ENCODE measurements at regions not wholly inside any gene's neighbourhood (a gene's known extent, or its start where the extent isn't known, plus 50 kb on each side); places are given as distances from the start of the nearest gene placed in this dataset.
"Not testable (repeated sequence)": the region's sequence is repeated elsewhere in the genome, so short reads cannot be mapped to it uniquely, and the experiment has no call there.

- Histone ChIP-seq H3K27me3 (no peaks in the 10 kb centered on the region), H3K4me1 (no peaks in the 10 kb centered on the region), H3K36me3 (no peaks in the 10 kb centered on the region), H3K4me3 (no peak overlapping the region), H3K9me3 (no peaks in the 10 kb centered on the region), H3K27ac (no peak overlapping the region)
- TF ChIP-seq POLR2A (IDR thresholded peaks at IDR 0.05) = no peak
- no peak for TF ChIP-seq CTCF (IDR thresholded peaks at IDR 0.05)
- no peak for TF ChIP-seq POLR2AphosphoS5 (IDR thresholded peaks at IDR 0.05; ENCODE audit: insufficient read depth in 1 of 2, low read depth in 1 of 2)
- no peak for DNase-seq (ENCODE audit: extremely low spot score in 2 of 2)
- intact Hi-C loops (cut with DNase I) = no loop called here
Observed at GRCh38 chr18:46239998-46240397, 135.8 kb downstream of the HAUS1 start.

- H3K4me1 ChIP-seq; H3K27me3 ChIP-seq; DNase-seq (ENCODE audit: extremely low spot score in 2 of 2); H3K27ac ChIP-seq; H3K4me3 ChIP-seq; H3K36me3 ChIP-seq; H3K9me3 ChIP-seq; intact Hi-C loops (cut with DNase I): not testable (repeated sequence)
Observed at GRCh38 chr18:46241393-46241792, 137.2 kb downstream of the HAUS1 start.

- Histone ChIP-seq H3K27ac (no peak overlapping the region), H3K27me3 (no peaks in the 10 kb centered on the region), H3K36me3 (no peaks in the 10 kb centered on the region), H3K4me1 (no peaks in the 10 kb centered on the region), H3K9me3 (no peaks in the 10 kb centered on the region), H3K4me3 (no peak overlapping the region)
- TF ChIP-seq CTCF (IDR thresholded peaks at IDR 0.05) (no peak), POLR2AphosphoS5 (IDR thresholded peaks at IDR 0.05; ENCODE audit: insufficient read depth in 1 of 2, low read depth in 1 of 2) (no peak), POLR2A (IDR thresholded peaks at IDR 0.05) (no peak)
- DNase-seq (ENCODE audit: extremely low spot score in 2 of 2) = no peak
- intact Hi-C loops (cut with DNase I) = no loop called here
Observed at GRCh38 chr18:46242183-46242582, 138.0 kb downstream of the HAUS1 start.

- intact Hi-C loops (cut with DNase I) = no loop called here
- TF ChIP-seq POLR2A (IDR thresholded peaks at IDR 0.05) (no peak), POLR2AphosphoS5 (IDR thresholded peaks at IDR 0.05; ENCODE audit: insufficient read depth in 1 of 2, low read depth in 1 of 2) (no peak)
- Histone ChIP-seq H3K4me3 (no peak overlapping the region), H3K27me3 (no peaks in the 10 kb centered on the region), H3K27ac (no peak overlapping the region), H3K4me1 (no peaks in the 10 kb centered on the region), H3K9me3 (no peaks in the 10 kb centered on the region), H3K36me3 (no peaks in the 10 kb centered on the region)
- DNase-seq (ENCODE audit: extremely low spot score in 2 of 2) = no peak
Observed at GRCh38 chr18:46243095-46243494, 138.9 kb downstream of the HAUS1 start.

GRCh38 chr18:46243673-46244072 lies 139.5 kb downstream of the HAUS1 start:
- no peaks in the 10 kb centered on the region for H3K4me1 ChIP-seq
- intact Hi-C loops (cut with DNase I) = no loop called here
- no peak overlapping the region for H3K4me3 ChIP-seq
- TF ChIP-seq CTCF (IDR thresholded peaks at IDR 0.05) (no peak), POLR2A (IDR thresholded peaks at IDR 0.05) (no peak), POLR2AphosphoS5 (IDR thresholded peaks at IDR 0.05; ENCODE audit: insufficient read depth in 1 of 2, low read depth in 1 of 2) (no peak)
- no peaks in the 10 kb centered on the region for H3K27me3 ChIP-seq
- H3K9me3 ChIP-seq = no peaks in the 10 kb centered on the region
- no peak for DNase-seq (ENCODE audit: extremely low spot score in 2 of 2)
- no peak overlapping the region for H3K27ac ChIP-seq
- no peaks in the 10 kb centered on the region for H3K36me3 ChIP-seq

GRCh38 chr18:46246101-46246500 lies 141.9 kb downstream of the HAUS1 start:
- Histone ChIP-seq H3K4me3 (no peak overlapping the region), H3K36me3 (no peaks in the 10 kb centered on the region), H3K27ac (no peak overlapping the region), H3K4me1 (peaks cover 15% of the 10 kb centered on the region), H3K27me3 (no peaks in the 10 kb centered on the region), H3K9me3 (no peaks in the 10 kb centered on the region)
- TF ChIP-seq POLR2AphosphoS5 (IDR thresholded peaks at IDR 0.05; ENCODE audit: insufficient read depth in 1 of 2, low read depth in 1 of 2) (no peak), POLR2A (IDR thresholded peaks at IDR 0.05) (no peak), CTCF (IDR thresholded peaks at IDR 0.05) (no peak)
- intact Hi-C loops (cut with DNase I) = no loop called here
- no peak for DNase-seq (ENCODE audit: extremely low spot score in 2 of 2)

All from vagina (tissue), 2 donors.